Astrocyte of the spinal cord (primary cell): ENCODE measurements at regions not wholly inside any gene's neighbourhood (a gene's known extent, or its start where the extent isn't known, plus 50 kb on each side); places are given as distances from the start of the nearest gene placed in this dataset.

Experiments used
- DNase-seq: peaks from one replicate; pipeline ENCODE4 v3.0.0; 2011; ENCODE audit warnings: low read depth, low spot score
- H3K4me3 ChIP-seq: 2 replicates; pipeline ENCODE4 v1.5.1; 2011; ENCODE audit warnings: low read depth, mild to moderate bottlenecking, low read length, moderate library complexity
- CTCF ChIP-seq: IDR thresholded peaks from 2 replicates; pipeline ENCODE4 v1.5.1; 2012; ENCODE audit warnings: low read depth, mild to moderate bottlenecking, low read length, inconsistent platforms
- in situ Hi-C: cut with HindIII; loops from 2 replicates; pipeline ENCODE4 v1.10.0; 2017; ENCODE audit warnings: low sequenced_read_pairs

DNA sequence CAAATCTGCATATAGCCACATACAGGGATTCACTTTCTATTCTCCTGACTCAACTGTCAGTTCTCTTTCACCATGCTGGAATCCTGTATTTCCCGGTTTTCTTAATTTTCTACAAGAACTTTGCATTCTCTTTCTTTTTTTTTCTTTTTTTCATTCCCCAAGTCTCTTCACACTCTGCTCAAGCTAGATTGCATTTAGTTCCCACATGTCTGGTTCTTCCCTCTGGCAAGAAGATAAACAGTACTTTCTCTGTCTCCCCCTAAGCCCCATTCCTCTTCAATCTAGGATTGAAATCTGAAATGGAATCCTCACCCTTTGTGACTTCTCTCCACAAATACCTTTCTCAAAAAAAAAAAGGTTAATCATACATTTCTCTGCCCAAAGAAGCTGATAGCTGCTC is 64.2 kb upstream of the SLC12A2 start:
- in situ Hi-C loops: no loop called here
- DNase-seq: no peak
- no peak overlapping the region for H3K4me3 ChIP-seq
- TF ChIP-seq CTCF: no peak

DNA sequence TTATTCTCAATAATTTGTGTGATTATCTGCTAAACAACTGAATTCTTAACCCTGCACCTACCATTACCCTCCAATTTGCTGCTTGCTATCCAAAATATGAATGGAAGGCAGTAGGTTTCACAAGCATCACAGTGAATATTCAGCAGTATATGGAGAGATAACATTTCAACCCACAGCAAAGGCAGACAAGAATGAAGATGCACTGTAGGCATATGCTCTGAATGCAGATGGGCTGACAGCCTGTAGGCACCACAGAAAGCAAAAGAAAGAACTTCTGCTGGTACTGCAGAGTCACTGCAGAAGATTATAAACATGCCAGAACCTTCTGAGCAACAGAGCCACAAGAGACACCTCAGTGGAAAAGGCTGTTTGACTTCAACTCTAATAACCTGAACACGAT is 63.6 kb upstream of the SLC12A2 start:
- in situ Hi-C loops: no loop called here
- DNase-seq: no peak
- no peak for TF ChIP-seq CTCF
- H3K4me3 ChIP-seq: no peak overlapping the region

DNA sequence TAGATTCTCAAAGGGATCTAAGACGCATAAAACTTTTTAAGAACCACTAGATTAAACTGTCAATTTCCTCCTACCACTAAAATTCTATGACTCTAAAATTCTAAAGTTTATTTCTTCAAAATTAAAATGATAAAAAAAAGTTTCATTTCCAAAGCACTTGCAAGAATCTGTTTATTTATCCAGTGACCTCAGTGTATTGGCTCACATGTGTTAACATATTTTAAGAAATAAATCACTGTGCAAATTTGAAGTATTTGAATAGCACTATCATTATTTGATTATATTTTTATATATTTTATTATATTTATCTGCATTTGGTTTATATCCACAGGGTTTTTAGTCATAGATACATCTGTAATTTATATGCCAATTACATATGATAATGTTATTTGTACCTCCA is 62.2 kb upstream of the SLC12A2 start:
- no peak overlapping the region for H3K4me3 ChIP-seq
- in situ Hi-C loops: no loop called here
- no peak for DNase-seq
- no peak for TF ChIP-seq CTCF
